Embryonic facial prominence (tissue), 1 donor: ENCODE measurements at regions not wholly inside any gene's neighbourhood (a gene's known extent, or its start where the extent isn't known, plus 50 kb on each side); places are given as distances from the start of the nearest gene placed in this dataset.

Experiments
- DNase-seq: peaks from one replicate; pipeline ENCODE4 v3.0.0-alpha.2; 2016; ENCODE audit errors: extremely low spot score

- no peak for DNase-seq
These were observed 547.2 kb downstream of the CDH26 start for GRCh38 chr20:60505423-60505822.

GRCh38 chr20:60506061-60506460 is 547.8 kb downstream of the CDH26 start:
- no peak for DNase-seq

- no peak for DNase-seq
These were observed 549.0 kb downstream of the CDH26 start for GRCh38 chr20:60507087-60507694.

- DNase-seq = no peak
These were observed 551.2 kb downstream of the CDH26 start for GRCh38 chr20:60509407-60509806.

- no peak for DNase-seq
These were observed 552.1 kb downstream of the CDH26 start for GRCh38 chr20:60510356-60510755.

GRCh38 chr20:60512443-60512842 is 554.2 kb downstream of the CDH26 start:
- no peak for DNase-seq

GRCh38 chr20:60513141-60513540 is 554.9 kb downstream of the CDH26 start:
- no peak for DNase-seq

- DNase-seq = no peak
These were observed 558.2 kb downstream of the CDH26 start for GRCh38 chr20:60516442-60516841.

- DNase-seq = no peak
These were observed 559.8 kb downstream of the CDH26 start for GRCh38 chr20:60518022-60518421.

- DNase-seq = no peak
These were observed 567.2 kb downstream of the CDH26 start for GRCh38 chr20:60525397-60525796.

- DNase-seq = no peak
These were observed 569.4 kb downstream of the CDH26 start for GRCh38 chr20:60527656-60528055.

- DNase-seq = no peak
These were observed 569.9 kb downstream of the CDH26 start for GRCh38 chr20:60528141-60528540.

GRCh38 chr20:60529149-60529548 is 570.9 kb downstream of the CDH26 start:
- DNase-seq = no peak

GRCh38 chr20:60535211-60535610 is 577.0 kb downstream of the CDH26 start:
- no peak for DNase-seq

GRCh38 chr20:60540591-60540990 is 582.4 kb downstream of the CDH26 start:
- DNase-seq = no peak

GRCh38 chr20:60541991-60542390 is 583.8 kb downstream of the CDH26 start:
- DNase-seq = no peak

- DNase-seq = no peak
These were observed 585.4 kb downstream of the CDH26 start for GRCh38 chr20:60543598-60543997.

GRCh38 chr20:60553095-60553494 is 594.9 kb downstream of the CDH26 start:
- DNase-seq = no peak

GRCh38 chr20:60558486-60558885 is 600.3 kb downstream of the CDH26 start:
- no peak for DNase-seq

GRCh38 chr20:60559462-60559861 is 601.2 kb downstream of the CDH26 start:
- DNase-seq = no peak

GRCh38 chr20:60561052-60561451 is 602.8 kb downstream of the CDH26 start:
- no peak for DNase-seq

GRCh38 chr20:60565083-60565482 is 606.9 kb downstream of the CDH26 start:
- no peak for DNase-seq

GRCh38 chr20:60565551-60565950 is 607.3 kb downstream of the CDH26 start:
- DNase-seq = no peak

- no peak for DNase-seq
These were observed 610.9 kb downstream of the CDH26 start for GRCh38 chr20:60569116-60569515.
